Neural crest cell (in vitro differentiated cells): ENCODE measurements at regions not wholly inside any gene's neighbourhood (a gene's known extent, or its start where the extent isn't known, plus 50 kb on each side); places are given as distances from the start of the nearest gene placed in this dataset.

Experiments used
- DNase-seq: peaks from one replicate; pipeline ENCODE4 v3.0.0; 2021; ENCODE audit warnings: low read depth, mixed read lengths, low spot score
- H3K27ac Mint-ChIP-seq: one replicate; pipeline ENCODE4 v1.8.0; 2021; ENCODE audit warnings: mild to moderate bottlenecking, mixed read lengths; ENCODE audit not compliant: unreplicated experiment
- H3K27me3 Mint-ChIP-seq: 2 replicates; pipeline ENCODE4 v1.8.0; 2021; ENCODE audit warnings: low read depth, mild to moderate bottlenecking, mixed read lengths
- H3K36me3 Mint-ChIP-seq: 2 replicates; pipeline ENCODE4 v1.8.0; 2021; ENCODE audit warnings: low read depth, mild to moderate bottlenecking, mixed read lengths
- H3K4me1 Mint-ChIP-seq: 2 replicates; pipeline ENCODE4 v1.8.0; 2021; ENCODE audit warnings: mixed read lengths
- H3K4me3 Mint-ChIP-seq: one replicate; pipeline ENCODE4 v1.8.0; 2021; ENCODE audit warnings: mild to moderate bottlenecking, mixed read lengths
- H3K9me3 Mint-ChIP-seq: 2 replicates; pipeline ENCODE4 v1.8.0; 2021; ENCODE audit warnings: mixed read lengths
- TF ChIP-seq, protein P1 (sequence below): fragments of 200-600 bp; sonication (generic); conservative IDR thresholded peaks from 2 replicates; pipeline ENCODE4 v1.5.0; 2021; ENCODE audit warnings: antibody characterized with exemption, mild to moderate bottlenecking

DNA sequence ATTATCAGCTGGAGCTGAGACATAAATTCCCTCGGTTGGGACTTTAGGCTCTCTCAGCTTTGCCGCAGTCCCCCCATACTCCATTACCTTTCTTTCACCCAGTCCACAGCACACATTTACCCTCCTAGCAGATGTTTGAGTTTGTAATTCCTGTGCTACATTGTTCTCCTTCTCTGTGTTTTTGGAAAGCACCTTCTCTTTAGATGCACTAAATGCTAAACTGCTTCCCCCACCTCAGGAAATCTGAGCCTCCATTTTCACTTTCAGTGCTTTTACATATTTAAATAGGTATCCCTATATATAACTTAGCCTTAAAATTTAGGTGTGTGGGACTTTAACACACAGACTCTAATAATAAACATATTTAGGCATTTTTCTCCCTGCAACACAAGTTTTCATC is 356.9 kb downstream of the NFIB start:
- Mint-ChIP-seq H3K4me1 (peaks cover 4% of the 10 kb centered on the region), H3K36me3 (no peaks in the 10 kb centered on the region), H3K27ac (no peak overlapping the region), H3K9me3 (no peaks in the 10 kb centered on the region), H3K4me3 (no peak overlapping the region), H3K27me3 (no peaks in the 10 kb centered on the region)
- TF ChIP-seq, protein P1, sequence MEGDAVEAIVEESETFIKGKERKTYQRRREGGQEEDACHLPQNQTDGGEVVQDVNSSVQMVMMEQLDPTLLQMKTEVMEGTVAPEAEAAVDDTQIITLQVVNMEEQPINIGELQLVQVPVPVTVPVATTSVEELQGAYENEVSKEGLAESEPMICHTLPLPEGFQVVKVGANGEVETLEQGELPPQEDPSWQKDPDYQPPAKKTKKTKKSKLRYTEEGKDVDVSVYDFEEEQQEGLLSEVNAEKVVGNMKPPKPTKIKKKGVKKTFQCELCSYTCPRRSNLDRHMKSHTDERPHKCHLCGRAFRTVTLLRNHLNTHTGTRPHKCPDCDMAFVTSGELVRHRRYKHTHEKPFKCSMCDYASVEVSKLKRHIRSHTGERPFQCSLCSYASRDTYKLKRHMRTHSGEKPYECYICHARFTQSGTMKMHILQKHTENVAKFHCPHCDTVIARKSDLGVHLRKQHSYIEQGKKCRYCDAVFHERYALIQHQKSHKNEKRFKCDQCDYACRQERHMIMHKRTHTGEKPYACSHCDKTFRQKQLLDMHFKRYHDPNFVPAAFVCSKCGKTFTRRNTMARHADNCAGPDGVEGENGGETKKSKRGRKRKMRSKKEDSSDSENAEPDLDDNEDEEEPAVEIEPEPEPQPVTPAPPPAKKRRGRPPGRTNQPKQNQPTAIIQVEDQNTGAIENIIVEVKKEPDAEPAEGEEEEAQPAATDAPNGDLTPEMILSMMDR, result no peak
- no peak for DNase-seq

DNA sequence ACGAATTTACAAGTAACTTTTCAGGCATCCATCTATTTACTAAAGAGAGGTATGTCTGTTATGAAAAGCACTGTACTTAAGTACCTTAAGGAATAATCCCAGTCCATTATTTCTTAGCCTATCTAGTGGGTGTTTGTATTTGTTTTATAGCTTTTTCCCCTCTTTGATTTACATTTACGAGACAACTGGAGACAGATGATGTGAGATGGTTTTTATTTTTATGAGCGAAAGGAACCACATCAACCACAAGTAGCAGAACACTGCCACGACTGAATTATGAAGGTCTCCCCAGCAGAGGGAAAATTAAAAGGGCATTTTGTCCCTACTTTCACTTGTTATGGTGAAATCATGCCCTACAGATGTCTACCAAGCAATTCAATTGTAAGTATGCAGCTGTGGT is 357.8 kb downstream of the NFIB start:
- Mint-ChIP-seq H3K4me1 (peaks cover 4% of the 10 kb centered on the region), H3K36me3 (no peaks in the 10 kb centered on the region), H3K4me3 (no peak overlapping the region), H3K9me3 (no peaks in the 10 kb centered on the region), H3K27me3 (no peaks in the 10 kb centered on the region), H3K27ac (no peak overlapping the region)
- no peak for DNase-seq
- TF ChIP-seq, protein P1, result no peak

DNA sequence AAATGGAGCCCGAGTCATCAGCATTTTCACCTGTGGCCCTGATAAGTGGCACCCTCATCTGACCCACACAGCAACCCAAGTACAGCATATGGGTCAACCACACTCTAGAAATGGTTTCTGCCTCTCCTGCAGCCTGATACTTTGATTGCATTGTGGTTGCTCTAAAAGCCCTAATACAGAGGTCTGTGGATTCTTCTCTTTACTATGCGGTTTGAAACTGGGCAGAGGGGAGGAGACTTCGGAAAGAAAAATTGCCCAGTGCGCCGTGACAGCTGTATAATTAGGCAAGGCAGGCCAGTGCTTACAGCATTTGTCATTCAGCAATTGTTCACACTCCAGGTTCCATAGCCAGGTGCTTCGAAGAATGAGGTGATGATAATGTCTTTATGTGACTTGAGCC is 361.0 kb downstream of the NFIB start:
- H3K4me1 Mint-ChIP-seq, result peaks cover 4% of the 10 kb centered on the region
- no peaks in the 10 kb centered on the region for H3K27me3 Mint-ChIP-seq
- H3K4me3 Mint-ChIP-seq, result no peak overlapping the region

DNA sequence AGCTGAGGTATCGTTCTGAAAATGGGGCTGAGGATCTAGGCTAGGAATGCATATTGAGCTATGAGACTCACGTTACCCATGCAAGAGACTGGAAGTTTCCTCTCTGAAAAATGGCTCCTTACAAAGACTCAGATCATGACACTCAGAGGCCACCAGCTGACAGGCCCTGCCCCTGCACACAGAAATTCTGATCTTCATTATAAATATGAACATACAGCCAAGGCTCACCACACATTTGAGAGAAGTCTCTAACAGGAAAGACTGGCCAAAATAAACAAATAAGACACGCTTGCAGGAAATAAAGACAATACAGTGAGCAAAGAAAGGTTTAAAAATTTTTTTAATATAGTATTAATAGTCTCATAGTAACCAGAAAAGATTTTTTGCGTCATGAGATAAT is 365.9 kb downstream of the NFIB start:
- Mint-ChIP-seq H3K4me3 (no peak overlapping the region), H3K36me3 (no peaks in the 10 kb centered on the region), H3K4me1 (peaks cover 12% of the 10 kb centered on the region), H3K27ac (no peak overlapping the region), H3K9me3 (no peaks in the 10 kb centered on the region), H3K27me3 (no peaks in the 10 kb centered on the region)
- no peak for DNase-seq
- TF ChIP-seq, protein P1, result no peak

More for the DNA sequence above, 361.0 kb downstream of the NFIB start:
- Mint-ChIP-seq H3K36me3 (no peaks in the 10 kb centered on the region), H3K9me3 (no peaks in the 10 kb centered on the region), H3K27ac (no peak overlapping the region)
- TF ChIP-seq, protein P1, result no peak
- DNase-seq, result no peak

DNA sequence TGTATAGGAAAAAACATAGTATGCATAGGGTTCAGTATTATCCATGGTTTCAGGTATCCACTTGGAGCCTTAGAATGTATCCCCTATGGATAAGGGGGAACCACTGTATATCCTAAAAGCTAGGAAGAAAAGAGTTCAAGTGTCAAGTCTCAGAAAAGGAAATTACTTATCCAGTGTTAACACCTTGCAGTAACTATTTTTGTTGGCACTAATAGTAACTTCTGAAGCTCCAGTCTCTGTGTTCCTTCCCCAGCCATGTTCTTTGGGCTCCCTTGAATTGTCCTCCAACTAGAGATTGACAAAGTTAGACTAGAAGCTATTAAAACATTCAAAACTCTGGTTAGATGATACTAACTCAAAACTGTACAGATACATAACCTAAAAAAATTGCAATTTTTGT is 370.8 kb downstream of the NFIB start:
- no peak for DNase-seq
- Mint-ChIP-seq H3K36me3 (no peaks in the 10 kb centered on the region), H3K9me3 (no peaks in the 10 kb centered on the region), H3K4me1 (peaks cover 12% of the 10 kb centered on the region), H3K4me3 (no peak overlapping the region), H3K27ac (no peak overlapping the region), H3K27me3 (no peaks in the 10 kb centered on the region)
- TF ChIP-seq, protein P1, result no peak

DNA sequence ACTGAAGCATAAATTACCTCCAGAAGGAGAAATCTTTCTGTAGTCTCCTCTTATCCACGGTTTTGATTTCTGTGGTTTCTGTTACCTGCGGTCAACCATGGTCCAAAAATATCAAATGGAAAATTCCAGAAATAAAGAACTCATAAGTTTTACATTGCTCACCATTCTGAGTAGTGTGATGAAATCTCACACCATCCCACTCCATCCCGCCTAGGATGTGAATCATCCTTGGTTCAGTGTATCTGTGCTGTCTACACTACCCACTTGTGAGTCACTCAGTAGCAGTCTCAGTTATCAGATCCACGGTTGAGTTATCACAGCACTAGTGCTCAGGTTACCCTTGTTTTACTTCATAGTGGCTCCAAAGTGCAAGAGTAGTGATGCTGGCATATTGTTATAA is 371.2 kb downstream of the NFIB start:
- Mint-ChIP-seq H3K27me3 (no peaks in the 10 kb centered on the region), H3K9me3 (no peaks in the 10 kb centered on the region), H3K4me1 (peaks cover 12% of the 10 kb centered on the region), H3K4me3 (no peak overlapping the region), H3K36me3 (no peaks in the 10 kb centered on the region), H3K27ac (no peak overlapping the region)
- TF ChIP-seq, protein P1, result no peak
- DNase-seq, result no peak
